SK-N-SH (cell line): ENCODE measurements at regions not wholly inside any gene's neighbourhood (a gene's known extent, or its start where the extent isn't known, plus 50 kb on each side); places are given as distances from the start of the nearest gene placed in this dataset.

Source experiments
- CTCF ChIA-PET: fragments of 300-600, 350-600 bp; formaldehyde crosslinking; extraction: SDS; loops from one replicate; lab custom pipeline; 2021; lab: Yijun Ruan, JAX
- POLR2A ChIA-PET: fragments of 350-600 bp; sonication (Branson Sonifier 250); formaldehyde crosslinking; extraction: SDS; loops from one replicate; lab custom pipeline; 2020; ENCODE audit warnings: antibody characterized with exemption, inconsistent platforms; lab: Yijun Ruan, JAX
- DNase-seq: peaks from one replicate; pipeline ENCODE4 v3.0.0; 2012
- H2AFZ ChIP-seq: fragments of 200-600 bp; sonication (generic); 2 replicates; pipeline ENCODE4 v1.8.1; 2016; ENCODE audit warnings: antibody characterized with exemption, mild to moderate bottlenecking, low read depth
- H3F3A ChIP-seq: fragments of 200-600 bp; sonication (generic); replicated peaks from 2 replicates; pipeline ENCODE3; 2016; ENCODE audit warnings: antibody characterized with exemption, mild to moderate bottlenecking; ENCODE audit not compliant: insufficient read depth
- H3K27ac ChIP-seq, 2 experiments: fragments of 200-500 bp in 1 of 2; fragments of 200-600 bp in 1 of 2; sonication (Bioruptor generic) in 1 of 2; sonication (generic), shearing (Covaris generic) in 1 of 2; 2 replicates each; pipeline versions ENCODE4 v1.5.1 to v1.6.1; 2014 to 2016; ENCODE audit warnings: low read depth in 2 of 2, inconsistent platforms in 1 of 2, low read length in 1 of 2, mild to moderate bottlenecking in 1 of 2, mixed read lengths in 1 of 2
- H3K27me3 ChIP-seq: fragments of 200-600 bp; sonication (generic), shearing (Covaris generic); 2 replicates; pipeline ENCODE4 v1.6.1; 2016; ENCODE audit warnings: mixed run types; ENCODE audit not compliant: insufficient read depth
- H3K36me3 ChIP-seq, 2 experiments: fragments of 200-500 bp in 1 of 2; fragments of 200-600 bp in 1 of 2; sonication (Bioruptor generic) in 1 of 2; sonication (generic) in 1 of 2; replicated peaks in 1 of 2; 2 replicates each; pipeline versions ENCODE3 to v1.5.1; 2014 to 2016; ENCODE audit warnings: low read length in 1 of 2, mild to moderate bottlenecking in 1 of 2; ENCODE audit not compliant: insufficient read depth in 2 of 2, control insufficient read depth in 1 of 2
- H3K4me1 ChIP-seq, 2 experiments: fragments of 200-500 bp in 1 of 2; fragments of 200-600 bp in 1 of 2; sonication (Bioruptor generic) in 1 of 2; sonication (generic), shearing (Covaris generic) in 1 of 2; 2 replicates each; pipeline versions ENCODE4 v1.5.1 to v1.6.1; 2014 to 2016; ENCODE audit warnings: low read depth in 1 of 2, low read length in 1 of 2, mixed run types in 1 of 2; ENCODE audit not compliant: insufficient read depth in 2 of 2, control insufficient read depth in 1 of 2
- H3K4me2 ChIP-seq: fragments of 200-600 bp; sonication (generic), shearing (Covaris generic); 2 replicates; pipeline ENCODE4 v1.6.1; 2017; ENCODE audit warnings: mixed run types
- H3K4me3 ChIP-seq, 2 experiments: fragments of 200-500 bp in 1 of 2; fragments of 200-600 bp in 1 of 2; sonication (Bioruptor generic) in 1 of 2; sonication (generic), shearing (Covaris generic) in 1 of 2; 2 replicates each; pipeline versions ENCODE4 v1.5.1 to v1.8.1; 2014 to 2016; ENCODE audit warnings: low read depth in 2 of 2, inconsistent platforms in 1 of 2, low read length in 1 of 2, mild to moderate bottlenecking in 1 of 2, mixed read lengths in 1 of 2, moderate library complexity in 1 of 2
- H3K79me2 ChIP-seq: fragments of 200-600 bp; sonication (generic); 2 replicates; pipeline ENCODE4 v1.8.1; 2017; ENCODE audit warnings: mild to moderate bottlenecking; ENCODE audit not compliant: insufficient read depth
- H3K9ac ChIP-seq: fragments of 200-600 bp; sonication (generic); 2 replicates; pipeline ENCODE4 v1.6.1; 2017; ENCODE audit warnings: mixed run types
- H3K9me2 ChIP-seq: fragments of 200-600 bp; sonication (generic); 2 replicates; pipeline ENCODE4 v1.6.1; 2017; ENCODE audit warnings: mixed run types
- H3K9me3 ChIP-seq: fragments of 200-600 bp; sonication (generic); 2 replicates; pipeline ENCODE4 v1.6.1; 2017; ENCODE audit warnings: mixed run types, mild to moderate bottlenecking, moderate library complexity
- H4K20me1 ChIP-seq: fragments of 200-600 bp; sonication (generic); 2 replicates; pipeline ENCODE4 v1.6.1; 2017; ENCODE audit warnings: mild to moderate bottlenecking, mixed run types; ENCODE audit not compliant: insufficient read depth
- ELF1 ChIP-seq: IDR thresholded peaks from 2 replicates; pipeline ENCODE4 v1.4.0; 2012
- EP300 ChIP-seq, 2 experiments: IDR thresholded peaks; 2 replicates each; pipeline versions ENCODE4 v1.4.0 to v1.6.1; 2012; ENCODE audit warnings: borderline replicate concordance in 1 of 2, low read depth in 1 of 2, low read length in 1 of 2
- EZH2phosphoT487 ChIP-seq: fragments of 200-600 bp; sonication (generic); IDR thresholded peaks from 2 replicates; pipeline ENCODE4 v1.6.1; 2017; ENCODE audit warnings: low read depth, mixed run types, mild to moderate bottlenecking, antibody characterized with exemption, moderate library complexity, borderline replicate concordance
- FOXJ3 ChIP-seq: sonication (generic); formaldehyde crosslinking; IDR thresholded peaks from 2 replicates; pipeline ENCODE4 v1.5.1; 2020; ENCODE audit warnings: mild to moderate bottlenecking, missing genetic modification reagents
- FOXM1 ChIP-seq: IDR thresholded peaks from 2 replicates; pipeline ENCODE4 v1.4.0; 2012; ENCODE audit warnings: low read depth, mild to moderate bottlenecking
- MXI1 ChIP-seq: IDR thresholded peaks from 2 replicates; pipeline ENCODE4 v1.6.1; 2012; ENCODE audit warnings: mild to moderate bottlenecking, low read depth, low read length, improper control_type of control experiment
- NFIC ChIP-seq: IDR thresholded peaks from 2 replicates; pipeline ENCODE4 v1.4.0; 2012; ENCODE audit warnings: borderline replicate concordance
- RAD21 ChIP-seq: IDR thresholded peaks from 2 replicates; pipeline ENCODE4 v1.6.1; 2012; ENCODE audit warnings: mild to moderate bottlenecking, low read length
- RFX5 ChIP-seq: IDR thresholded peaks from 2 replicates; pipeline ENCODE4 v1.6.1; 2012; ENCODE audit warnings: mild to moderate bottlenecking, improper control_type of control experiment, low read length
- SIN3A ChIP-seq: IDR thresholded peaks from 2 replicates; pipeline ENCODE4 v1.6.1; 2012; ENCODE audit warnings: low read depth, mild to moderate bottlenecking, low read length, moderate library complexity, borderline replicate concordance
- SMC3 ChIP-seq: IDR thresholded peaks from 2 replicates; pipeline ENCODE4 v1.6.1; 2012; ENCODE audit warnings: low read depth, low read length, improper control_type of control experiment
- TCF12 ChIP-seq: IDR thresholded peaks from 2 replicates; pipeline ENCODE4 v1.4.0; 2012
- YY1 ChIP-seq: IDR thresholded peaks from 2 replicates; pipeline ENCODE4 v1.4.0; 2012; ENCODE audit warnings: low read depth, mild to moderate bottlenecking
- WGBS: methylation state at CpG from one replicate; pipeline ENCODE4 v1.1.6; 2017; ENCODE audit warnings: low lambda C conversion rate; 5-methylcytosine and 5-hydroxymethylcytosine counted together
- TF ChIP-seq, protein P1 (sequence below): fragments of 200-600 bp; sonication (generic); IDR thresholded peaks from 2 replicates; pipeline ENCODE4 v1.6.1; 2017; ENCODE audit warnings: antibody characterized with exemption, mild to moderate bottlenecking, moderate library complexity
- TF ChIP-seq, protein P2 (sequence below): IDR thresholded peaks from 2 replicates; pipeline ENCODE4; 2012
- TF ChIP-seq, protein P3 (sequence below): fragments of 150-350 bp; IDR thresholded peaks from 2 replicates; pipeline ENCODE4 v1.6.1; 2017; ENCODE audit warnings: antibody characterized with exemption, low read length, low read depth, borderline replicate concordance

DNA sequence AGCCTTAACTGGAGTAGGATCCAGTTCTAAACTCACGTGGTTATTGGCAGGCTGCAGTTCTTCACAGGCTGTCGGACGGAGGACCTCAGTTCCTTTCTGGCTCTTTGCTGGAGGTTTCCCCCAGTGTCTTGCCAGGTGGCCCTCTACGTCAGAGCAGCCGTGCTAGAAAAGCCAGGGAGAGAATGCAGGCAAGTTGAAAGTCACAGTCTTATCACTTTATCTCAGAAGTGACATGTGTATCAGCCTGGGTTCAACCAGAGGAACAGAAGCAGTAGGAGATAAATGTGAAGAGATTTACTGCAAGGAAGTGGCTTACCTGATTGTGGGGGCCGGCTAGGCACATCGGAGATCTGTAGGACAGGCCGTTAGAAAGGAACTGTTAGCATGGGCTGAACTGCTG lies 125.3 kb upstream of the BNIP2 start:
- WGBS, result 4% methylated on average over 8 of the region's 8 CpGs
- TF ChIP-seq EP300 (IDR thresholded peaks at IDR 0.05; ENCODE audit: borderline replicate concordance in 1 of 2, low read depth in 1 of 2, low read length in 1 of 2), result no peak
- no peak for TF ChIP-seq YY1
- TF ChIP-seq EZH2phosphoT487, result no peak
- no peak for TF ChIP-seq FOXM1
- no peak for TF ChIP-seq MXI1
- TF ChIP-seq, protein P1, sequence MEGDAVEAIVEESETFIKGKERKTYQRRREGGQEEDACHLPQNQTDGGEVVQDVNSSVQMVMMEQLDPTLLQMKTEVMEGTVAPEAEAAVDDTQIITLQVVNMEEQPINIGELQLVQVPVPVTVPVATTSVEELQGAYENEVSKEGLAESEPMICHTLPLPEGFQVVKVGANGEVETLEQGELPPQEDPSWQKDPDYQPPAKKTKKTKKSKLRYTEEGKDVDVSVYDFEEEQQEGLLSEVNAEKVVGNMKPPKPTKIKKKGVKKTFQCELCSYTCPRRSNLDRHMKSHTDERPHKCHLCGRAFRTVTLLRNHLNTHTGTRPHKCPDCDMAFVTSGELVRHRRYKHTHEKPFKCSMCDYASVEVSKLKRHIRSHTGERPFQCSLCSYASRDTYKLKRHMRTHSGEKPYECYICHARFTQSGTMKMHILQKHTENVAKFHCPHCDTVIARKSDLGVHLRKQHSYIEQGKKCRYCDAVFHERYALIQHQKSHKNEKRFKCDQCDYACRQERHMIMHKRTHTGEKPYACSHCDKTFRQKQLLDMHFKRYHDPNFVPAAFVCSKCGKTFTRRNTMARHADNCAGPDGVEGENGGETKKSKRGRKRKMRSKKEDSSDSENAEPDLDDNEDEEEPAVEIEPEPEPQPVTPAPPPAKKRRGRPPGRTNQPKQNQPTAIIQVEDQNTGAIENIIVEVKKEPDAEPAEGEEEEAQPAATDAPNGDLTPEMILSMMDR, result no peak
- no peak for TF ChIP-seq SMC3
- CTCF ChIA-PET, result no interaction called here
- no peak overlapping the region for H3K4me3 ChIP-seq
- no peaks in the 10 kb centered on the region for H4K20me1 ChIP-seq
- POLR2A ChIA-PET, result no interaction called here
- no peaks in the 10 kb centered on the region for H3K4me1 ChIP-seq
- no peak overlapping the region for H3K4me2 ChIP-seq
- DNase-seq, result no peak
- no peaks in the 10 kb centered on the region for H3K79me2 ChIP-seq
- H3K27me3 ChIP-seq, result peaks cover 19% of the 10 kb centered on the region; the same call in 1 of the 2 replicates
- no peaks in the 10 kb centered on the region for H3F3A ChIP-seq
- H3K36me3 ChIP-seq, result no peaks in the 10 kb centered on the region
- H3K27ac ChIP-seq, result no peak overlapping the region
- no peak overlapping the region for H2AFZ ChIP-seq
- no peaks in the 10 kb centered on the region for H3K9me3 ChIP-seq
- no peaks in the 10 kb centered on the region for H3K9me2 ChIP-seq
- no peak overlapping the region for H3K9ac ChIP-seq

DNA sequence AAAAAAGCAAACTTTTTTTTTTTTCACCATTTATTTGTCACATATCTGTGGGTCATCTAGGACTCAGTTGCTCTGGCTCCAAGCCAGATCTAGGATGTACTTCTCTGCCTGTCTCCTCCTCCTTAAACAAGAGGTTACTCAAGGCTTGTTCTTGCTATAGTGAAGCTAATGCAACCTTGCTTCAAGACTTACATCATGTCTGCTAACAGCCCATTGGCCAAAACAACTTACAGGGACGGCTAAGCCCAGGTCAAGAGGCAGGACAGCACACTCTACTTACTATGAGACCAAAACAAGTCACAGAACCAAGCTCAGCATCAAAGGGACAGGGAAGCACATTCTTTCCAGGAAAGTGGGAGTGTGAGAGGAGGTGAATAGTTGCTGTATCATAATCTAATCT lies 123.8 kb upstream of the BNIP2 start:
- no peak overlapping the region for H3K27ac ChIP-seq
- no peaks in the 10 kb centered on the region for H3K36me3 ChIP-seq
- H3K9ac ChIP-seq, result no peak overlapping the region
- CTCF ChIA-PET, result interaction anchor here (1.1 kb wide), 1 partner anchor 10 kb away, joined by 5 read pairs; no protein-coding TSS in a partner anchor
- no peaks in the 10 kb centered on the region for H3K79me2 ChIP-seq
- H3K4me2 ChIP-seq, result no peak overlapping the region
- no peaks in the 10 kb centered on the region for H3K4me1 ChIP-seq
- WGBS, result 0% methylated on average over 1 of the region's 1 CpG
- POLR2A ChIA-PET, result no interaction called here
- H3K27me3 ChIP-seq, result peaks cover 19% of the 10 kb centered on the region; the same call in 1 of the 2 replicates
- no peak overlapping the region for H3K4me3 ChIP-seq
- no peak for DNase-seq
- no peaks in the 10 kb centered on the region for H3K9me2 ChIP-seq
- H2AFZ ChIP-seq, result no peak overlapping the region
- TF ChIP-seq SIN3A (no peak), TCF12 (no peak), RAD21 (no peak), EP300 (IDR thresholded peaks at IDR 0.05; ENCODE audit: borderline replicate concordance in 1 of 2, low read depth in 1 of 2, low read length in 1 of 2) (no peak), NFIC (no peak), YY1 (no peak), ELF1 (no peak), RFX5 (no peak), FOXJ3 (CRISPR knock-in tag) (no peak), MXI1 (no peak), FOXM1 (no peak), SMC3 (no peak)
- TF ChIP-seq, protein P2, sequence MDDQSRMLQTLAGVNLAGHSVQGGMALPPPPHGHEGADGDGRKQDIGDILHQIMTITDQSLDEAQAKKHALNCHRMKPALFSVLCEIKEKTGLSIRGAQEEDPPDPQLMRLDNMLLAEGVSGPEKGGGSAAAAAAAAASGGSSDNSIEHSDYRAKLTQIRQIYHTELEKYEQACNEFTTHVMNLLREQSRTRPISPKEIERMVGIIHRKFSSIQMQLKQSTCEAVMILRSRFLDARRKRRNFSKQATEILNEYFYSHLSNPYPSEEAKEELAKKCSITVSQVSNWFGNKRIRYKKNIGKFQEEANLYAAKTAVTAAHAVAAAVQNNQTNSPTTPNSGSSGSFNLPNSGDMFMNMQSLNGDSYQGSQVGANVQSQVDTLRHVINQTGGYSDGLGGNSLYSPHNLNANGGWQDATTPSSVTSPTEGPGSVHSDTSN, result no peak
- TF ChIP-seq, protein P3, sequence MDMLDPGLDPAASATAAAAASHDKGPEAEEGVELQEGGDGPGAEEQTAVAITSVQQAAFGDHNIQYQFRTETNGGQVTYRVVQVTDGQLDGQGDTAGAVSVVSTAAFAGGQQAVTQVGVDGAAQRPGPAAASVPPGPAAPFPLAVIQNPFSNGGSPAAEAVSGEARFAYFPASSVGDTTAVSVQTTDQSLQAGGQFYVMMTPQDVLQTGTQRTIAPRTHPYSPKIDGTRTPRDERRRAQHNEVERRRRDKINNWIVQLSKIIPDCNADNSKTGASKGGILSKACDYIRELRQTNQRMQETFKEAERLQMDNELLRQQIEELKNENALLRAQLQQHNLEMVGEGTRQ, result no peak
- no peaks in the 10 kb centered on the region for H3K9me3 ChIP-seq
- H4K20me1 ChIP-seq, result no peaks in the 10 kb centered on the region
- no peaks in the 10 kb centered on the region for H3F3A ChIP-seq
